Peyer's patch (tissue), 4 donors: ENCODE measurements at regions not wholly inside any gene's neighbourhood (a gene's known extent, or its start where the extent isn't known, plus 50 kb on each side); places are given as distances from the start of the nearest gene placed in this dataset.

Source experiments
- DNase-seq, 3 donors: peaks; one replicate each; pipeline ENCODE4 v3.0.0-alpha.2; 2017 to 2019
- H3K27ac ChIP-seq, 4 donors: fragments of 200-600 bp; sonication (generic); one replicate each; pipeline ENCODE4 v1.5.1; 2016 to 2019
- H3K27me3 ChIP-seq, 2 donors: fragments of 200-600 bp; sonication (generic); one replicate each; pipeline ENCODE4 v1.5.1; 2019
- H3K36me3 ChIP-seq, 3 donors: fragments of 200-600 bp; sonication (generic); one replicate each; pipeline ENCODE4 v1.5.1; 2016 to 2019
- H3K4me1 ChIP-seq, 4 donors: fragments of 200-600 bp; sonication (generic); one replicate each; pipeline ENCODE4 v1.5.1; 2016 to 2019
- H3K4me3 ChIP-seq, 4 donors: fragments of 200-600 bp; sonication (generic); 1 replicate in 3 of 4; 2 replicates in 1 of 4; pipeline ENCODE4 v1.5.1; 2016 to 2019; ENCODE audit warnings: mild to moderate bottlenecking in 1 of 4
- H3K9me3 ChIP-seq, 4 donors: fragments of 200-600 bp; sonication (generic); one replicate each; pipeline ENCODE4 v1.5.1; 2016 to 2019; ENCODE audit warnings: mild to moderate bottlenecking in 1 of 4
- CTCF ChIP-seq, 6 experiments: fragments of 450-650 bp in 4 of 6; fragments of 200-600 bp in 2 of 6; sonication (generic) in 1 of 6; IDR thresholded peaks; one replicate each; pipeline ENCODE4 v1.5.1; 2017 to 2019; ENCODE audit warnings: antibody characterized with exemption in 6 of 6, mild to moderate bottlenecking in 3 of 6, moderate library complexity in 1 of 6
- POLR2A ChIP-seq, 2 donors: fragments of 450-650 bp; IDR thresholded peaks; one replicate each; pipeline ENCODE4 v1.5.1; 2017; ENCODE audit warnings: antibody characterized with exemption in 2 of 2, mild to moderate bottlenecking in 2 of 2, moderate library complexity in 2 of 2

- DNase-seq, result no peak
- Histone ChIP-seq H3K9me3 (no peaks in the 10 kb centered on the region), H3K4me1 (no peaks in the 10 kb centered on the region), H3K27me3 (no peaks in the 10 kb centered on the region), H3K27ac (no peak overlapping the region), H3K36me3 (no peaks in the 10 kb centered on the region), H3K4me3 (no peak overlapping the region)
- TF ChIP-seq POLR2A (IDR thresholded peaks at IDR 0.05), result no peak
- TF ChIP-seq CTCF (IDR thresholded peaks at IDR 0.05), result no peak
These were observed 486.1 kb upstream of the KLF12 start for GRCh38 chr13:74620308-74620707.

DNA sequence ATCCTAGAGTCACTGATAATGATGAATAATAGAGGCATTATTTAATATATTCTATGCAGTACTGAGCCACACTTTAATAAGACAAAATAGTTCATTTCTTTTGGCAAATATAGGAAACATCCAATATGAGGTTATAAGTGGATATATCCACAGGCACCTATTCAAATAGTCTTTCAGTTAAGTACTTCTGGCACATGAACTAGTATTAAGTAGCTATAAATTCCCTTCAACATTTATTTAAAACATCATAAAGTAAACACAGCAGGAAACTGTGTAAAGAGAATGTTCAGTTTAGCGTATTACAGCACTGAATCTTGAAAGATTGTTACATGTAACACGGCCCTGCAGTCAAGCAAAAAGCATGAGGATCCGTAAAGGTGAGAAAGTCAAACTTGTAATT is 463.3 kb upstream of the KLF12 start:
- Histone ChIP-seq H3K4me3 (no peak overlapping the region), H3K9me3 (peaks cover 0 to 3% (median 0%) of the 10 kb centered on the region in 4 donors), H3K27me3 (no peaks in the 10 kb centered on the region), H3K36me3 (no peaks in the 10 kb centered on the region), H3K27ac (no peak overlapping the region), H3K4me1 (no peaks in the 10 kb centered on the region)
- DNase-seq, result no peak
- TF ChIP-seq POLR2A (IDR thresholded peaks at IDR 0.05), result no peak
- no peak for TF ChIP-seq CTCF (IDR thresholded peaks at IDR 0.05)

GRCh38 chr13:74596691-74597090 is 462.5 kb upstream of the KLF12 start:
- no peak overlapping the region for H3K27ac ChIP-seq
- H3K9me3 ChIP-seq, result peaks cover 0 to 3% (median 0%) of the 10 kb centered on the region in 4 donors
- TF ChIP-seq POLR2A (IDR thresholded peaks at IDR 0.05) (no peak), CTCF (IDR thresholded peaks at IDR 0.05) (no peak)
- no peak overlapping the region for H3K4me3 ChIP-seq
- H3K4me1 ChIP-seq, result no peaks in the 10 kb centered on the region
- H3K36me3 ChIP-seq, result no peaks in the 10 kb centered on the region
- DNase-seq, result no peak
- no peaks in the 10 kb centered on the region for H3K27me3 ChIP-seq

GRCh38 chr13:74593688-74594087 is 459.5 kb upstream of the KLF12 start:
- H3K9me3 ChIP-seq, result peaks cover 0 to 3% (median 0%) of the 10 kb centered on the region in 4 donors
- H3K27me3 ChIP-seq, result no peaks in the 10 kb centered on the region
- DNase-seq, result no peak
- H3K27ac ChIP-seq, result no peak overlapping the region
- H3K4me3 ChIP-seq, result no peak overlapping the region
- TF ChIP-seq CTCF (IDR thresholded peaks at IDR 0.05) (no peak), POLR2A (IDR thresholded peaks at IDR 0.05) (no peak)
- H3K4me1 ChIP-seq, result no peaks in the 10 kb centered on the region
- H3K36me3 ChIP-seq, result no peaks in the 10 kb centered on the region

- TF ChIP-seq POLR2A (IDR thresholded peaks at IDR 0.05), result no peak
- no peak for TF ChIP-seq CTCF (IDR thresholded peaks at IDR 0.05)
- no peaks in the 10 kb centered on the region for H3K9me3 ChIP-seq
- no peak for DNase-seq
- no peaks in the 10 kb centered on the region for H3K36me3 ChIP-seq
- no peak overlapping the region for H3K4me3 ChIP-seq
- H3K27me3 ChIP-seq, result no peaks in the 10 kb centered on the region
- H3K4me1 ChIP-seq, result no peaks in the 10 kb centered on the region
- no peak overlapping the region for H3K27ac ChIP-seq
These were observed 452.6 kb upstream of the KLF12 start for GRCh38 chr13:74586847-74587246.

GRCh38 chr13:74576420-74576819 is 442.2 kb upstream of the KLF12 start:
- H3K9me3 ChIP-seq, result no peaks in the 10 kb centered on the region
- no peak for DNase-seq
- H3K4me3 ChIP-seq, result no peak overlapping the region
- no peaks in the 10 kb centered on the region for H3K4me1 ChIP-seq
- H3K27ac ChIP-seq, result no peak overlapping the region
- no peak for TF ChIP-seq CTCF (IDR thresholded peaks at IDR 0.05)
- no peak for TF ChIP-seq POLR2A (IDR thresholded peaks at IDR 0.05)
- no peaks in the 10 kb centered on the region for H3K36me3 ChIP-seq
- H3K27me3 ChIP-seq, result no peaks in the 10 kb centered on the region
